NCI-H446 treated with DMSO at 0.1 percent for 48 hours (cell line): ENCODE measurements at regions not wholly inside any gene's neighbourhood (a gene's known extent, or its start where the extent isn't known, plus 50 kb on each side); places are given as distances from the start of the nearest gene placed in this dataset.
"Not testable (repeated sequence)": the region's sequence is repeated elsewhere in the genome, so short reads cannot be mapped to it uniquely, and the experiment has no call there.

Experiments used
- DNase-seq: peaks from one replicate; lab custom pipeline; 2025; lab: John Stamatoyannopoulos, UW

DNA sequence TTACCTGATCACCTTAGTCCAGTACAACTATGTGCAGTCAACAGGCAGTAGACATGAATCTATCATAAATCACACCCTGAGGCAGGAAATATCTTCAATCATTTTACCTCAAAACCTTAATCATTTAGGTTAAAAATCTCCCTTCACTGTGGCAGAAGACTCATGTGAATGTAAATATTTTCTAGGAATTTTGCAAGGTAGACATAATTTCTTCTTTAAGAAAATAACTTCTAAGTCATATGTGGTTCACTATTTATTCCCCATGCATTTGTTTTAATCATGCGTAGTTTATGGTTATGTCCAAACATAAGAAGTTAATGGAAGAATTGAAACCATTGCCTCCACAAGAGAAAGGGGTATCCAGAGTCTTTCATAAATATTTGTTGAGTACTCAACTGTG lies 97.0 kb downstream of the HMHB1 start:
- DNase-seq, result no peak

DNA sequence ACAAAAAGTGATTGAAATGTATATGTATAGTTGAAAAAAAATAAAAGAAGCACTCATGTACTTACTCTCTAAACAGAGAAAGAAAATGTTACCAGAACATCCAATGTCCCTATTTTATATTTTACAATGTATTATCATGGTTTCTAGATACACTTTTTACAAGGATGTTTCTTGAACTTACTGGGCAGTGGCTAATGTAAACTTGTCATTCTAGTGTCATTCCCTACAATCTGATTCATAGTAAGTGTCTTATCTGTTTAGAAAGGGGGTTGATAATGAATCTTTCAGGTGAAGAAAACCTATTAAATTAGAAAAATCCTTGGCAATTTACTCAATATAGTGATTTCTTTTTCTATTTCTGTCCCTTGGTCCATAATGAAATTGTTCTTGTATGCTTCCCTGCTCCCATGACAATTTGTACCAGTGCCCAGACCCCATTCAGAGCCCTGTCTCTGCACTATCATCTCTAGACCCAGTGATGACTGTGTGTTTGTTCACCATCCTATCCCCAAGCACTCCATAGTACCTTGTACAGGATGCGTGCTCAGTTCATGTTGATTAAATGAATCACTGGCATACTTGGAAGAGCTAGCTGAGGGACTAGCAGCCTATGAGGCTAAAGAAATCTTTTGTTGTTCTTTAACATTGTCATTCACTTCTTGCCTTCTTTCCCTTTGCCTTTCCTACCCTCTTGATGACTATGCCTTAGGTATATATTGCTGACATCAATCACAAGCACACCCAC lies 101.2 kb downstream of the HMHB1 start:
- DNase-seq, result no peak

DNA sequence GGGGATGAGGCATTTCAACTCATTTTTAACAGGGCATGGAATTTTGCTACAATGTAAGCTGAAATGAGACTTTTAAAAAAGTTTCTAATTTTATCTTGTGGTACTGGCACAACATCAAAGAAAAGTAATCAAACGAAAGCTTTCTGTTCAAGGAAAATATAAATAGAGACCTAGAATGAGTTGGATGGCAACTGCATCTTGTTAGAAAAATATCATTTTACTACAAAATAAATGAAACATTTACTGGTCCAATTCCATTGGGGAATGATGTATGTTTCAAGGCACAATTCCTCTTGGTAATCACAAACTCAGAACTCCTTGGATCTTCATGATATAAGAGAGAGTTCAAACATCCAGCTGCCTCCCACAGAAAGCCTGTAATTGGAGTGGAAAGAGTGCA lies 102.8 kb downstream of the HMHB1 start:
- no peak for DNase-seq

DNA sequence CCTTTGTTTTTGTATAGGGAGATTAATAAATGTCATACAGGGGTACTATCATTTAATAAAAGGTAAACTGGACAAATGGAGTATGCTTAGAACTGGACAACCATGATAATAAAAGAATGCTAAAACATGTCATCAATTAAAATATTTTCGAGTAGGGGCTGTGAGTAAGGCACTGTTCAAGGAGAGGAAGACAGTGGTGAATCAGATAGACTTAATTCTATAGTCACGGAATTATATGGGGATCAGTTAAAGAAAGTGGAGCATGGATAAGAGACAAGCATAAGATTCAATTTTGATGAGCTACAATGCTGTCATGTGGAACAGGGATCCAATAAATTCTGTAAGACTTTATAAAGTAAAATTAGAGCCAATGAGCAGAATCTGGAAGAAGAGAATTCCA lies 104.5 kb downstream of the HMHB1 start:
- no peak for DNase-seq

DNA sequence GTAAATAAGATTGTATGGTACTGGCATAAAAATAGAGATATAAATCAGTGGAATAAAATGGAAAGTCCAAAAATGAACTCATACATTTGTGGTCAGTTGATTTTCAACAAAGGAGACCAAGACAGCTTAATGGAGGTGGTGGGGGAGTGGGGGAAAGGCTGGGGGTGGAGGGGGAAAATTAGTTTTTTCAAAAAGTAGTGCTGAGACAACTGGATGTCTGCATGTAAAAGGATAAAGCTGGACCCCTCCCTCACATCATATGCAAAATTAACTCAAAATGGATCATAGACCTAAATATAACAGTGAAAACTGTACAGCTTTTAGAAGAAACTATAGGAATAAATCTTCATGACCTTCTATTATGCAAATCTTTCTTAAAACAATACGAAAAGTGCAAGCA lies 107.0 kb downstream of the HMHB1 start:
- DNase-seq, result no peak

DNA sequence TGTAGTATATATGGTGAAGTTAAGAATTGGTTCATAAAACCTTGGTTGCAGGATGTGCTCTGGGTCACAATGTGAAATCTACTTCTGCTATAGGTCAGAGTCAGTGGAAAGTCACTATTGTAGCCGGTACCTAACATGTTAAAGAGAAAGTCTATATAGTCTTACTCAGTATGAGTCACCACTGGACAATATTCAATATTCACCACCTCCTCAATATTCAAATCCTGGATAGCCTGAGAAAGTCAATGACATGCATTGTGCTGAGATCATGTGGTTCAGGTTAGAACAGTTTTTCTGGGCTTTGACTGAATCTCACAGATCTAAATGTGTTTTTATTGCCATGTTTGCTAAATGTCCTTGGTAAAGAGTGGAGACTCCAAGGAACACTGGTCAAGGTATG lies 108.8 kb downstream of the HMHB1 start:
- no peak for DNase-seq

DNA sequence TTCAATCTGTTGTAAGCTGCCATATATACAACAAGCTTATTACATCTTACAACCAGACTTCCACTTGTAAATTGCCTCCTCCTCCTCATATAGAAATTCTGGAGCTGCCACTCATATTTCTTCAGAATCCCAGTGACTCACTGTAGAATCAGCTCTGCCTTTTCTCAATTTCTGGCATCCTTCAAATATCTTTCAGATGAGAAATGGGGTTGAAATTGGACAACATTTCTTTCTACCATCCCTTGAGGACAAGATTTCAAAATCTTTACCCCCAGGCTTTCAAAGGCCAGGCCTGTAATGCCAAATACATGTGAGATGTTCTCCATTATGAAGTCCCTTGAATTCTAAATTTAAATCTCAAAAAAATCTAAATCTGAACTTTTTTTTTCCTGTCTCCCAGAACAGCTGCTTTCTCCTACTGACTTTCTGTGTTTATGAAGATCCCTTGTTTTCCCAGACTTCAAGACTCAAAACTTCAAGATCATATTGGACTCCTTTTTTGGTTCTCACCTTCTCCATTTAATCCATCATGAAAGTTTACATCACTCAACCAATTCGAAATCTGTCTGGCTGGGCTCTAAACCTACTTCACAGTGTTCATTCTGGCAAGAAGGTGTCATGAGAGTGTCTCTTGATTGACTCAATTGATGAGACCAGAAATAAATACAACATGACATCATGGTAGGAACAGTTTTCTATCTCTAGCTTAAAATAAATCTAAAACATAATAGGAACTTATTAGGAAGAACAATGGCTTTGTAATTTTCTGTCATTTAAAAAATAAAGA lies 109.8 kb downstream of the HMHB1 start:
- DNase-seq, result no peak

DNA sequence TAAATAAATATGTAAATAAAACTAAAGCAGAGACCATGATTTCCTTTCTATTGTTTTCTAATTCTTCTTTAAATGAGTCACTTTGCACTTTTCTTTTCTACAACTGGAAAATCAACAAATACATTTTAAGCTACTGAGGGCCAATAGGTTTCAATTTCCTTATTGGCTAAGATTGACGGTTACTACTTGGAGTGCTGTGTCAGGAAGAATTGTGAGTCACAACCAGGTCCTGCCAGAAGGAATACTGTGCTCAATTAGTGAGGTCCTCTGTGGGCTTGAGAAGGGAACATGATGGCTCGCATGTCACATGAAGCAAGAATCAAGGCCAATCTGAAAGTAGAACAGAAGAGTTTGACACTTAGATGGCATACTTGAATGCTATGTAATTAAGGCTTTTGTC lies 110.8 kb downstream of the HMHB1 start:
- peak; percentile 12 for DNase-seq

DNA sequence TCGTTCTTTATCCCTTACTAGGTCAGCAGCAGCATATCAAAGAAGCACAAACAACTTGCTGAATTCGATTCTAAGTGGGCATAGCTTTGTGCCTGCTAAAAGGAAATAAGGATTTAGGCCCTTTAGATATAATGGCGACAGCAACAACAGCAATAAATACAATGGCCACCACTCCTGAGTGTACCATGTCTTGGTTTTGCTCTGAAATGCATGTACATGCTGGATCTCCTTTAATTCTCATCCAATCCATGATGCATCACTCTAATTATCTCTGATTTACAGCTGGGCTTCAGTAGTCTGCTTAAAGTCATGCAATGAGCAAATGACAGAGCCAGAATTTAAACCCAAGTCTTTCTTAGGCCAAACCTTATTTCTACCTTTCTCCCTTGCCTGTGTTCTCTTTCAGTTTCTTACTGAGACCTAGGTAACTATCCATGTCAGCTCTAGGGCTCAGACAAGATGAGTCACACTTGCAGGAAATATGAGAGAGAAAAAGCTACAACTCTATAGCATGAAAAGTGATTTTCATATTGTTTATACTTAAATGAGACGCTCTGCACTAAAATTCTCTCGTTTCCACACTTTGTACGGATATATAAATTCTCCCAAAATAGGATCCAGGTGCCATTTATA lies 111.8 kb downstream of the HMHB1 start:
- DNase-seq, result no peak

DNA sequence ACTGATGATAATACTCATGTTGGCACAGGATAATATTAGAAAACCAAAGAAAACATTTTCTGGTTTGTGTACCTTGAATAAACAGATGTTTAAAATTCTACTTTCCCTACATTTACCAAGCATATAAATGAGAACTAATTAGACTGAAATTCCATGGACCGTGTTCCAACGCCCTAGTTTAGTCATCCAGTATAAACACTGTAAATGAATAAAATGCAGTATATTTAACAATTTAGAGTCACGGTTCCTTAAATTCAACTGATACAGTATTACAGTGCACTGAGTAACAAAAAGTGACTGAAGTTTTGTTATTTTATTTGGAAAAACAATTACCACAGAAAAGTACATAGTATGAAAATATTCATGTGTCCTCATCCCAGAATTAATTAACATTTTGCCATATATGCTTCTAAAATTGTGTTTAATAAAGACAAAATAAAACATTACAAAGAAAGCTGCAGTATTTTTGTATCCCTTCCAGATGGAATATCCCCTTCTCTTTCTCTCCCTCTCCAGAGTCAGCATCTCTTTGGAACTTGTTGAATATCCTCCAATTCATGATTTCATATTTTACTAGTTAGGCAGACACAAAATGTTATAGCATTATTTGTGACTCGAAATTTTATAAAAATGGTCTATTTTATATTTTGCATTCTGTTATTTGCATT lies 112.5 kb downstream of the HMHB1 start:
- DNase-seq, result no peak

DNA sequence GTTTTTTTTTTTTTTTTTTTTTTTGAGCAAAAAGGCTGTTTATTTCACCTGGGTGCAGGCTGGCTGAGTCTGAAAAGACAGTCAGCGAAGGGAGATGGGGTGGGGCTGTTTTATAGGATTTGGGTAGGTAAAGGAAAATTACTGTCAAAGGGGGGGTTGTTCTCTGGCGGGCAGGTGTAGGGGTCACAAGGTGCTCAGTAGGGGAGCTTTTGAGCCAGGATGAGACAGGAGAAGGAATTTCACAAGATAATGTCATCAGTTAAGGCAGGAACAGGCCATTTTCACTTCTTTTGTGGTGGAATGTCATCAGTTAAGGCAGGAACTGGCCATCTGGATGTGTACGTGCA lies 113.0 kb downstream of the HMHB1 start:
- DNase-seq, result not testable (repeated sequence)

DNA sequence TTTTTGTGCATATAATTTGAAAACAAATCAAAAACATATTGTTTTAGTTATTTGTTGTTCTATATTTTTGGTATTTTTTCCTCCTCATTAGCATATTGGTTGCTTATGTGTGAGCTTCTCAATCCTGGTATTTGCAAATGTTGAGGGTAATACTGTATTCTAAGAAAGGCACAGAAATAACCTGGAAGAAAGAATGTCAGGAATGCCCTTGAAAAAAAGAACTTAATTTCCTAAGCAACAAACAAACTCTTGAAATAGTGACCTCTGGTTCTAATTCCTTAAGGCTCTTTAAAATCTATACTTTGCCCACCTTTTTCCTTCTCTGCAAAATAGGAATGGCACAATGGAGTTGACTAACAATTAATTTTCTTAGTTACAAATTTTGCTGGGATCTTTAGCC lies 117.5 kb downstream of the HMHB1 start:
- DNase-seq, result no peak

DNA sequence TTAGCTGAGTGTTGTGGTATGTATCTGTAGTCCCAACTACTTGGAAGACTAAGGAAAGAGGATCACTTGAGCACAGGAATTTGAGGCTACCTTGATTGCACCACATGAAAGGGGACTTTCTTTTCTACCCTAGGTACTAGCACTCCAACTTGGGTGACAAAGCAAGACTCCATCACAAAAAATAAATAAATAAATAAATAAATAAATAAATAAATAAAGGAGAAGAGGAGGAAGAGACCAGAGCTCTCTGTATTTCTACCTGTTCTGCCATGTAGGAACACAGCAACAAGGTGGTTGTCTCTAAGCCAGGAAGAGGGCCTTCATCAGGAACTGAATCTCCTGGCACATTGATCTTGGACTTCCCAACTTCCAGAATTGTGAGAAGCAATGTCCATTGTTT lies 118.6 kb downstream of the HMHB1 start:
- no peak for DNase-seq

DNA sequence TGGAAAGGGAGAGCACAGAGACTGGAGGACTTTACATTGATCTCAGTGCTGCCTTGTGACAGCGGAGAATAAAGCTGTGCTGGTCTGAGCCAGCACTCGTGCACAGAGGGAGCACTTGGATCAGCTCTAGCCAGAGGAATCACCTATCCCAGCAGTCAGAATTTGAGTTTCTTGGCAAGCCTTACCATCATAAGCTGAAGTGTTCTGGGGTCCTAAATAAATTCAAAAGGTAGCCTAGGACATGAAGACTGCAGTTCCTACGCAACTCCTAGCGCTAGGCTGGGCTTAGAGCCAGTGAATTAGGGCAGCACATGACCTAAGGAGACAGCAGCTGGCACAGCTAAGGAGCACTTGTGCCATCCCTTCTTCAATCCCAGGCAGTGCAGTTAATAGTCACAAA lies 119.5 kb downstream of the HMHB1 start:
- peak; percentile 78 for DNase-seq

DNA sequence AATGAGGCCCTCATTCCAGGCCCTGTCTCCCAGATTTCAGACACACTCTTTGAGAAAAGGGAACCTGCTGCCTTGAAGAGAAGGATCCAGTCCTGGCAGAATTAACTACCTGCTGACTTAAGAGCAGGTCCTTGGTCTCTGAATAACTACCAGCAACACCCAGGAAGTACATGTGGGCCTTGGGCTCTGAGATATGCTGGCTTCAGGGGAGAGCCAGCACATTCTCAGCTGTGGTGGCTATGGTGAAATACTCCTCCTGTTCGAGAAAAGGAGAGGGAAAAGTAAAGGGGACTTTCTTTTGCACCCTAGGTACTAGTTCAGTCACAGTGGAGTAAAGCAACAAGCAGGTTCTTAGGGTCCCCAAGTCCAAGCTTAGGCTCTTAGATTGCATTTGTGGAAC lies 120.0 kb downstream of the HMHB1 start:
- DNase-seq, result no peak

DNA sequence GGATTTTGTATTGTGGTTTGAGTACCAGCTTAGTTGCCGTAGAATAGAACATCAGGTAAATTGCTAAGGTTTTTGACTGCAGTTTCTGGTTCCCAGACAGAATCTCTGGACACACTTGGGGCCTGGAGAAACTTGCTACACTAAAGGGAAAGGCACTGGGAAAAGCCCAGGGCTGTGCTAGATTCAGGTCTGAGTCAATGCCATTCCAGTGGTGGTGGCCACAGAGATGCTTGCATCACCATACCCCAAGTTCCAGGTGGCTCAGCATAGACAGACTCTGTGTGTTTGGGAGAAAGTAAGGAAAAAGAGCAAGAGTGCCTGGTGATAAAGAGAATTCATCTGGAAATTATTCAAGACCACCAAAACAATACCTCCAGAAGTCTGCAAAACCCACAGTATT lies 120.6 kb downstream of the HMHB1 start:
- no peak for DNase-seq

DNA sequence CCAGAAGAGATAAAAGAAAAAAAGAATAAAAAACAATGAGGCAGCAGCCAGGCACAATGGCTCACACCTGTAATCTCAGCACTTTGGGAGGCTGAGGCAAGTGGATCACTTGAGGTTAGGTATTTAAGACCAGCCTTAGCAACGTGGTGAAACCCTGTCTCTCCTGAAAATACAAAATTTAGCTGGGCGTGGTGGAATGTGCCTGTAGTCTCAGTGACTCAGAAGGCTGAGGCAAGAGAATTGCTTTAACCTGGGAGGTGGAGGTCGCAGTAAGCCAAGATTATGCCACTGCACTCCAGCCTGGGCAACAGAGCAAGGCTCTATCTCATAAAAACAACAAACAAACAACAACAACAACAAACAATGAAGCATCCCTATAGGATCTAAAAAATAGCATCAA lies 121.5 kb downstream of the HMHB1 start:
- no peak for DNase-seq

DNA sequence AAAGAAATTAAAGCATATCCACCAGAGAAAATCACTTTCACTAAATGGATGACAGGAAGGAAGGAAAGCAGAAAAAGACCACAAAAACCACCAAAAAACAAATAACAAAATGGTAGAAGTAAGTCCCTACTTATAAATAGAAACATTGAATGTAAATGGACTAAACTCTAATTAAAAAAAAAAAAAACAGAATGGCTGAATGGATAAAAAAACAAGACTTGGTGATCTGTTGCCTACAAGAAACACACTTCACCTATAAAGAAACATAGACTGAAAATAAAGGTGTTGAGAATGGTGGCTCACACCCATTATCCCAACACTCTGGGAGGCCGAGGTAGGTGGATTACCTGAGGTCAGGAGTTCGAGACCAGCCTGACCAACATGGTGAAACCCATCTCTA lies 122.9 kb downstream of the HMHB1 start:
- DNase-seq, result no peak

DNA sequence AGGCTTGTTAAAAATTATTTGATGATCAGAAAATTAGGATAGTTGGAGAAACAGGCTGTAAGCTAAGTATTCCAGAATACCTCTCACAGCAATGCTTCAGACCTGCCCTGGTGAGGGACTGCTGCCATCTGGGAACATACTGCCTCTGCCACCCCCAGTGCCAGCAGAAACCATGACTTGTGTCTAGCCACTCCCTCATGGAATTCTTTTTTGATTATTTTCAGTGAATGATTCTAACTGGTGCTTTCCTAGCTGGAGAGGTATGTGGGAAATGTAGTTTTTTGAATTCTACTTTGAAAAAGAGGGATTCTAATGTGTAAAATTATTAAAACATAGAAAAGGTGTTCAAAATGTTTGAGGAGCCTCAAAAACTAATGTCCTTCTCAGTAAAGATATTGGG lies 126.3 kb downstream of the HMHB1 start:
- no peak for DNase-seq

DNA sequence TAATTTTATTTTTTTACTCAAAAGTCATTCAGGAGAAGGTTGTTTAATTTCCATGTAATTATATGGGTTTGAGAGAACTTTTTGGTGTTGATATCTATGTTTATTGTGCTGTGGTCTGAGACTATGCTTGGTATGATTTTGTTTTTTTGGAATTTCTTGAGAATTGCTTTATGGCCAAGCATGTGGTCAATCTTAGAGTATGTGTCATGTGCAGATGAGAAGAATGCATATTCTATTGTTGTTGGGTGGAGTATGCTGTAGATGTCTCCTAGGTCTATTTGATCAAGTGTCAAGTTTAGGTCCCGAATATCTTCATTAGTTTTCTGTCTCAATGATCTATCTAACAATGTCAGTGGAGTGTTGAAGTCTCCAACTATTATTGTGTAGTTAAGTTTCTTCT lies 134.9 kb downstream of the HMHB1 start:
- DNase-seq, result no peak

DNA sequence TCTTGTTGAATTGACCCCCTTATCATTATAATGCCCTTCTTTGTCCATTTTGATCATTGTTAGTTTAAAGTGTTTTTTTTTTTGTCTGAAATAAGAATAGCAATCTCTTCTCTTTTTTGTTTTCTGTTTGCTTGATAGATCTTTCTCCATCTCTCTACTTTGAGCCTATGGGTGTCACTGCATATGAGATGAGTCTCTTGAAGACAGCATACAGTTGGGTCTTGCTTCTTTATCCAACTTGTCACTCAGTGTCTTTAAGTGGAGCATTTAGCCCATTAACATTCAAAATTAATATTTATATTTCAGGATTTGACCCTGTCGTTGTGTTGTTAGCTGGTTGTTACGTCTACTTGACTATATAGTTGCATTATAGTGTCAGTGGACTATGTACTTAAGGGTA lies 135.4 kb downstream of the HMHB1 start:
- DNase-seq, result no peak

DNA sequence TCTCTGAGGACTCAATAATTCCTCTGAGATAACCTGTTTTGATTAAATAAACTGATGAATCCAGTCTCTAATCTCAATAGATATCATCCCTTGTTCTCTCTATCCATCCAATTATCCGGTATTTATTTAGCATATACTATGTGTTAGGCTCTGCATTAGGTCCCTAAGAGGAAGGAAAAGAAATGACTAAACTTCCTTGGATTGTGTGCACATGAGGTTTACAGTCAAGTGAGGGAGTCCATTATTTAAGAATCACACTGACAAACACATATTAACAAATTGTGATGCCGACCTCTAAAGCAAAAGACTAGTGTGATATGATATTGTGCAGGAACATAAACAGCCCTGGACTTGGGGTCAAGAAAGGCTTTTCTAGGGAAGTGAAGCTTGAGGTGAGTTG lies 140.8 kb downstream of the HMHB1 start:
- no peak for DNase-seq

DNA sequence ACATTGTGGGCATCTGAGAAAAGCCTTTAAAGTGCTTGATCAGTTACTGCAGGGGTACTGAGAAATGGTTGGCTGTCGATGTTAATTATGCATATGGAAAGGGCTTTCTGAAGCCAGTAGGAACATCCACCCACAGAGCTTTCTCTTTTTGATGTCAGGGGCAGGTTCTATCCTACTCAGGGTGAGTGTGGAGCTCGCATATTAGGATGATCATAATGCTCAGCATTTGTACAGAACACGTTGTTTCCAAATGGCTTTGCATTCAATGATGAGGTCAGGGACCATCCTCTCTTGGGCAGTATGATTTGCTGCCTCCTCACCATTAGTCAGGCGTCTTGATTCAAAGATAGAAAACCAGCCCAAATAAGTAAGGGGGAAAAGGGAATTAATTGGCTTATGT lies 141.9 kb downstream of the HMHB1 start:
- DNase-seq, result no peak
